ENCODE measurements at regions not wholly inside any gene's neighbourhood (a gene's known extent, or its start where the extent isn't known, plus 50 kb on each side); places are given as distances from the start of the nearest gene placed in this dataset.

GRCh38 chr20:11797156-11797555 lies 120.5 kb upstream of the BTBD3 start:
- Mint-ChIP-seq H3K27me3 (ENCODE audit: unreplicated experiment) (no peaks in the 10 kb centered on the region), H3K27ac (ENCODE audit: unreplicated experiment) (no peak overlapping the region), H3K4me3 (ENCODE audit: low read depth, unreplicated experiment) (no peak overlapping the region), H3K4me1 (ENCODE audit: low read depth, unreplicated experiment) (peaks cover 27% of the 10 kb centered on the region), H3K9me3 (ENCODE audit: low read depth, unreplicated experiment) (peaks cover 3% of the 10 kb centered on the region), H3K36me3 (ENCODE audit: insufficient read depth, unreplicated experiment) (no peaks in the 10 kb centered on the region)
- intact Hi-C loops (cut with micrococcal nuclease; ENCODE audit: unreplicated experiment): no loop called here
- no peak for TF ChIP-seq CTCF (IDR thresholded peaks at IDR 0.05; ENCODE audit: unreplicated experiment)
- CTCF ChIA-PET: no interaction called here
- no TSS peak for BruUV-seq (replicated peaks)
- DNase-seq: no peak

GRCh38 chr20:11799281-11799684 lies 118.4 kb upstream of the BTBD3 start:
- H3K36me3 Mint-ChIP-seq (ENCODE audit: insufficient read depth, unreplicated experiment): no peaks in the 10 kb centered on the region
- no peak overlapping the region for H3K4me3 Mint-ChIP-seq (ENCODE audit: low read depth, unreplicated experiment)
- TF ChIP-seq CTCF (IDR thresholded peaks at IDR 0.05; ENCODE audit: unreplicated experiment): no peak
- no TSS peak for BruUV-seq (replicated peaks)
- H3K4me1 Mint-ChIP-seq (ENCODE audit: low read depth, unreplicated experiment): peaks cover 19% of the 10 kb centered on the region
- CTCF ChIA-PET: no interaction called here
- no peak for DNase-seq
- H3K27ac Mint-ChIP-seq (ENCODE audit: unreplicated experiment): no peak overlapping the region
- intact Hi-C loops (cut with micrococcal nuclease; ENCODE audit: unreplicated experiment): no loop called here
- no peaks in the 10 kb centered on the region for H3K9me3 Mint-ChIP-seq (ENCODE audit: low read depth, unreplicated experiment)
- H3K27me3 Mint-ChIP-seq (ENCODE audit: unreplicated experiment): no peaks in the 10 kb centered on the region

GRCh38 chr20:11807054-11808048 lies 110.3 kb upstream of the BTBD3 start:
- no peak for DNase-seq
- Mint-ChIP-seq H3K4me1 (ENCODE audit: low read depth, unreplicated experiment) (peaks cover 8% of the 10 kb centered on the region), H3K27me3 (ENCODE audit: unreplicated experiment) (no peaks in the 10 kb centered on the region), H3K4me3 (ENCODE audit: low read depth, unreplicated experiment) (no peak overlapping the region), H3K9me3 (ENCODE audit: low read depth, unreplicated experiment) (no peaks in the 10 kb centered on the region), H3K36me3 (ENCODE audit: insufficient read depth, unreplicated experiment) (no peaks in the 10 kb centered on the region), H3K27ac (ENCODE audit: unreplicated experiment) (no peak overlapping the region)
- BruUV-seq (replicated peaks): no TSS peak
- CTCF ChIA-PET: no interaction called here
- TF ChIP-seq CTCF (IDR thresholded peaks at IDR 0.05; ENCODE audit: unreplicated experiment): no peak
- intact Hi-C loops (cut with micrococcal nuclease; ENCODE audit: unreplicated experiment): no loop called here

GRCh38 chr20:11808841-11809240 lies 108.9 kb upstream of the BTBD3 start:
- no TSS peak for BruUV-seq (replicated peaks)
- DNase-seq: no peak
- no peaks in the 10 kb centered on the region for H3K27me3 Mint-ChIP-seq (ENCODE audit: unreplicated experiment)
- intact Hi-C loops (cut with micrococcal nuclease; ENCODE audit: unreplicated experiment): no loop called here
- no peak overlapping the region for H3K27ac Mint-ChIP-seq (ENCODE audit: unreplicated experiment)
- no peaks in the 10 kb centered on the region for H3K9me3 Mint-ChIP-seq (ENCODE audit: low read depth, unreplicated experiment)
- peaks cover 8% of the 10 kb centered on the region for H3K4me1 Mint-ChIP-seq (ENCODE audit: low read depth, unreplicated experiment)
- H3K36me3 Mint-ChIP-seq (ENCODE audit: insufficient read depth, unreplicated experiment): no peaks in the 10 kb centered on the region
- H3K4me3 Mint-ChIP-seq (ENCODE audit: low read depth, unreplicated experiment): no peak overlapping the region
- CTCF ChIA-PET: no interaction called here
- TF ChIP-seq CTCF (IDR thresholded peaks at IDR 0.05; ENCODE audit: unreplicated experiment): no peak

Measured in Calu3 (cell line).